ENCODE measurements at regions not wholly inside any gene's neighbourhood (a gene's known extent, or its start where the extent isn't known, plus 50 kb on each side); places are given as distances from the start of the nearest gene placed in this dataset.
"Not testable (repeated sequence)": the region's sequence is repeated elsewhere in the genome, so short reads cannot be mapped to it uniquely, and the experiment has no call there.

GRCh38 chr6:86142326-86142725, 499.6 kb upstream of the SYNCRIP start:
- H3K4me3 ChIP-seq (ENCODE audit: low read length), result no peak overlapping the region
- no peaks in the 10 kb centered on the region for H3K9me3 ChIP-seq (ENCODE audit: control insufficient read depth, low read depth, low read length)
- no peaks in the 10 kb centered on the region for H3K36me3 ChIP-seq (ENCODE audit: control insufficient read depth, insufficient read depth, low read length)
- H3K27me3 ChIP-seq (ENCODE audit: control insufficient read depth, insufficient read depth, low read length), result no peaks in the 10 kb centered on the region
- no peak overlapping the region for H3K27ac ChIP-seq (ENCODE audit: low read length)
- no peaks in the 10 kb centered on the region for H3K4me1 ChIP-seq (ENCODE audit: control insufficient read depth, insufficient read depth, low read length)
- DNase-seq, result no peak
- 100% methylated on average over 1 of the region's 2 CpGs for WGBS (ENCODE audit: insufficient coverage, low lambda C conversion rate)

- H3K27ac ChIP-seq (ENCODE audit: low read length), result no peak overlapping the region
- no peaks in the 10 kb centered on the region for H3K9me3 ChIP-seq (ENCODE audit: control insufficient read depth, low read depth, low read length)
- H3K4me3 ChIP-seq (ENCODE audit: low read length), result no peak overlapping the region
- H3K4me1 ChIP-seq (ENCODE audit: control insufficient read depth, insufficient read depth, low read length), result no peaks in the 10 kb centered on the region
- H3K36me3 ChIP-seq (ENCODE audit: control insufficient read depth, insufficient read depth, low read length), result no peaks in the 10 kb centered on the region
- WGBS (ENCODE audit: insufficient coverage, low lambda C conversion rate), result 87% methylated on average over 3 of the region's 7 CpGs
- no peak for DNase-seq
- H3K27me3 ChIP-seq (ENCODE audit: control insufficient read depth, insufficient read depth, low read length), result no peaks in the 10 kb centered on the region
Measured at GRCh38 chr6:86128130-86128814, 485.6 kb upstream of the SYNCRIP start.

GRCh38 chr6:86122086-86122485, 479.4 kb upstream of the SYNCRIP start:
- H3K36me3 ChIP-seq (ENCODE audit: control insufficient read depth, insufficient read depth, low read length), result no peaks in the 10 kb centered on the region
- H3K27ac ChIP-seq (ENCODE audit: low read length), result no peak overlapping the region
- H3K4me3 ChIP-seq (ENCODE audit: low read length), result no peak overlapping the region
- DNase-seq, result no peak
- H3K4me1 ChIP-seq (ENCODE audit: control insufficient read depth, insufficient read depth, low read length), result no peaks in the 10 kb centered on the region
- no peaks in the 10 kb centered on the region for H3K27me3 ChIP-seq (ENCODE audit: control insufficient read depth, insufficient read depth, low read length)
- H3K9me3 ChIP-seq (ENCODE audit: control insufficient read depth, low read depth, low read length), result no peaks in the 10 kb centered on the region

GRCh38 chr6:86118271-86118670, 475.6 kb upstream of the SYNCRIP start:
- Histone ChIP-seq H3K4me1 (ENCODE audit: control insufficient read depth, insufficient read depth, low read length) (no peaks in the 10 kb centered on the region), H3K36me3 (ENCODE audit: control insufficient read depth, insufficient read depth, low read length) (no peaks in the 10 kb centered on the region), H3K27me3 (ENCODE audit: control insufficient read depth, insufficient read depth, low read length) (no peaks in the 10 kb centered on the region), H3K4me3 (ENCODE audit: low read length) (no peak overlapping the region), H3K27ac (ENCODE audit: low read length) (no peak overlapping the region), H3K9me3 (ENCODE audit: control insufficient read depth, low read depth, low read length) (no peaks in the 10 kb centered on the region)
- DNase-seq, result peak in 1 of 2 donors; percentile 2

- 100% methylated on average over 1 of the region's 2 CpGs for WGBS (ENCODE audit: insufficient coverage, low lambda C conversion rate)
- Histone ChIP-seq H3K27me3 (ENCODE audit: control insufficient read depth, insufficient read depth, low read length) (no peaks in the 10 kb centered on the region), H3K4me1 (ENCODE audit: control insufficient read depth, insufficient read depth, low read length) (no peaks in the 10 kb centered on the region), H3K4me3 (ENCODE audit: low read length) (no peak overlapping the region), H3K27ac (ENCODE audit: low read length) (no peak overlapping the region), H3K36me3 (ENCODE audit: control insufficient read depth, insufficient read depth, low read length) (no peaks in the 10 kb centered on the region), H3K9me3 (ENCODE audit: control insufficient read depth, low read depth, low read length) (peaks cover 3% of the 10 kb centered on the region)
- DNase-seq, result no peak
Measured at GRCh38 chr6:86107985-86108384, 465.3 kb upstream of the SYNCRIP start.

- H3K36me3 ChIP-seq (ENCODE audit: control insufficient read depth, insufficient read depth, low read length), result no peaks in the 10 kb centered on the region
- no peak for DNase-seq
- H3K27ac ChIP-seq (ENCODE audit: low read length), result no peak overlapping the region
- H3K27me3 ChIP-seq (ENCODE audit: control insufficient read depth, insufficient read depth, low read length), result no peaks in the 10 kb centered on the region
- WGBS (ENCODE audit: insufficient coverage, low lambda C conversion rate), result no CpG with 5 or more reads among the region's 2 CpGs
- no peaks in the 10 kb centered on the region for H3K4me1 ChIP-seq (ENCODE audit: control insufficient read depth, insufficient read depth, low read length)
- H3K4me3 ChIP-seq (ENCODE audit: low read length), result no peak overlapping the region
- peaks cover 3% of the 10 kb centered on the region for H3K9me3 ChIP-seq (ENCODE audit: control insufficient read depth, low read depth, low read length)
Measured at GRCh38 chr6:86087954-86088353, 445.3 kb upstream of the SYNCRIP start.

- DNase-seq, result no peak
- H3K36me3 ChIP-seq (ENCODE audit: control insufficient read depth, insufficient read depth, low read length), result no peaks in the 10 kb centered on the region
- no peak overlapping the region for H3K4me3 ChIP-seq (ENCODE audit: low read length)
- no peaks in the 10 kb centered on the region for H3K4me1 ChIP-seq (ENCODE audit: control insufficient read depth, insufficient read depth, low read length)
- no peak overlapping the region for H3K27ac ChIP-seq (ENCODE audit: low read length)
- WGBS (ENCODE audit: insufficient coverage, low lambda C conversion rate), result no CpG with 5 or more reads among the region's 1 CpG
- no peaks in the 10 kb centered on the region for H3K9me3 ChIP-seq (ENCODE audit: control insufficient read depth, low read depth, low read length)
- no peaks in the 10 kb centered on the region for H3K27me3 ChIP-seq (ENCODE audit: control insufficient read depth, insufficient read depth, low read length)
Measured at GRCh38 chr6:86079938-86080337, 437.3 kb upstream of the SYNCRIP start.

GRCh38 chr6:86070151-86070550, 427.5 kb upstream of the SYNCRIP start:
- no peak overlapping the region for H3K27ac ChIP-seq (ENCODE audit: low read length)
- no peak overlapping the region for H3K4me3 ChIP-seq (ENCODE audit: low read length)
- H3K9me3 ChIP-seq (ENCODE audit: control insufficient read depth, low read depth, low read length), result no peaks in the 10 kb centered on the region
- H3K36me3 ChIP-seq (ENCODE audit: control insufficient read depth, insufficient read depth, low read length), result no peaks in the 10 kb centered on the region
- no peaks in the 10 kb centered on the region for H3K4me1 ChIP-seq (ENCODE audit: control insufficient read depth, insufficient read depth, low read length)
- no peak for DNase-seq
- no peaks in the 10 kb centered on the region for H3K27me3 ChIP-seq (ENCODE audit: control insufficient read depth, insufficient read depth, low read length)

GRCh38 chr6:86065002-86065401, 422.3 kb upstream of the SYNCRIP start:
- not testable (repeated sequence) for H3K27me3 ChIP-seq (ENCODE audit: control insufficient read depth, insufficient read depth, low read length); H3K36me3 ChIP-seq (ENCODE audit: control insufficient read depth, insufficient read depth, low read length); H3K4me3 ChIP-seq (ENCODE audit: low read length); H3K9me3 ChIP-seq (ENCODE audit: control insufficient read depth, low read depth, low read length); DNase-seq; H3K27ac ChIP-seq (ENCODE audit: low read length); H3K4me1 ChIP-seq (ENCODE audit: control insufficient read depth, insufficient read depth, low read length)
- no CpG with 5 or more reads among the region's 3 CpGs for WGBS (ENCODE audit: insufficient coverage, low lambda C conversion rate)

- not testable (repeated sequence) for H3K4me1 ChIP-seq (ENCODE audit: control insufficient read depth, insufficient read depth, low read length); H3K27me3 ChIP-seq (ENCODE audit: control insufficient read depth, insufficient read depth, low read length); H3K9me3 ChIP-seq (ENCODE audit: control insufficient read depth, low read depth, low read length); H3K4me3 ChIP-seq (ENCODE audit: low read length); H3K36me3 ChIP-seq (ENCODE audit: control insufficient read depth, insufficient read depth, low read length); H3K27ac ChIP-seq (ENCODE audit: low read length); DNase-seq
- WGBS (ENCODE audit: insufficient coverage, low lambda C conversion rate), result no CpG with 5 or more reads among the region's 18 CpGs
Measured at GRCh38 chr6:86057293-86057980, 414.8 kb upstream of the SYNCRIP start.

GRCh38 chr6:86045038-86045437, 402.4 kb upstream of the SYNCRIP start:
- no peak for DNase-seq
- no peak overlapping the region for H3K4me3 ChIP-seq (ENCODE audit: low read length)

More at GRCh38 chr6:86045038-86045437, 402.4 kb upstream of the SYNCRIP start:
- Histone ChIP-seq H3K27me3 (ENCODE audit: control insufficient read depth, insufficient read depth, low read length) (no peaks in the 10 kb centered on the region), H3K36me3 (ENCODE audit: control insufficient read depth, insufficient read depth, low read length) (no peaks in the 10 kb centered on the region), H3K9me3 (ENCODE audit: control insufficient read depth, low read depth, low read length) (no peaks in the 10 kb centered on the region), H3K27ac (ENCODE audit: low read length) (no peak overlapping the region), H3K4me1 (ENCODE audit: control insufficient read depth, insufficient read depth, low read length) (no peaks in the 10 kb centered on the region)
